ENCODE measurements at regions not wholly inside any gene's neighbourhood (a gene's known extent, or its start where the extent isn't known, plus 50 kb on each side); places are given as distances from the start of the nearest gene placed in this dataset.

DNA sequence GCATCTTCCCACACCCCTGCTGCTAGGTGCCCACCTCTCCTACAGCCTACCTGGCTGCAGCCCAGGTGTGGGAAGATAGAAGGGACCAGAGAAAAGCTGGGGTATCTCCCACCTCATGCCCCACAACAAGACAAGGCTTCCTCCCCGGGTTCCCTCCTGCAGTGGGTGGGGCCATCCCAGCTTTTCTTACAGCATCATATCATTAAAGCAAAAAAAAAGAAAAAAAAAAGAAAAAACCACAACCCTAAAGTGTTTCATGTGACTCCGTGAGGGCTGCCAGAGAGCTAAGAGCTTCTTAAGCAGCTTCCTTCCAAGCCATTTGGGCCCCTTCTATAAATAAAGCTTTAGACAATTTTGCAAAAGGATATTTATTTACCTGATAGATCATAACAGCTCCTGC is 455.4 kb upstream of the TSHZ3 start:
- TF ChIP-seq POLR2A (IDR thresholded peaks at IDR 0.05; ENCODE audit: control extremely low read depth in 1 of 2, low read depth in 2 of 2, low read length in 2 of 2): no peak
- TF ChIP-seq GABPA (IDR thresholded peaks at IDR 0.05; ENCODE audit: borderline replicate concordance, insufficient read depth, low read length): no peak
- TF ChIP-seq, protein P1, sequence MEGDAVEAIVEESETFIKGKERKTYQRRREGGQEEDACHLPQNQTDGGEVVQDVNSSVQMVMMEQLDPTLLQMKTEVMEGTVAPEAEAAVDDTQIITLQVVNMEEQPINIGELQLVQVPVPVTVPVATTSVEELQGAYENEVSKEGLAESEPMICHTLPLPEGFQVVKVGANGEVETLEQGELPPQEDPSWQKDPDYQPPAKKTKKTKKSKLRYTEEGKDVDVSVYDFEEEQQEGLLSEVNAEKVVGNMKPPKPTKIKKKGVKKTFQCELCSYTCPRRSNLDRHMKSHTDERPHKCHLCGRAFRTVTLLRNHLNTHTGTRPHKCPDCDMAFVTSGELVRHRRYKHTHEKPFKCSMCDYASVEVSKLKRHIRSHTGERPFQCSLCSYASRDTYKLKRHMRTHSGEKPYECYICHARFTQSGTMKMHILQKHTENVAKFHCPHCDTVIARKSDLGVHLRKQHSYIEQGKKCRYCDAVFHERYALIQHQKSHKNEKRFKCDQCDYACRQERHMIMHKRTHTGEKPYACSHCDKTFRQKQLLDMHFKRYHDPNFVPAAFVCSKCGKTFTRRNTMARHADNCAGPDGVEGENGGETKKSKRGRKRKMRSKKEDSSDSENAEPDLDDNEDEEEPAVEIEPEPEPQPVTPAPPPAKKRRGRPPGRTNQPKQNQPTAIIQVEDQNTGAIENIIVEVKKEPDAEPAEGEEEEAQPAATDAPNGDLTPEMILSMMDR (IDR thresholded peaks at IDR 0.05; ENCODE audit: control extremely low read depth in 1 of 3, insufficient read depth in 1 of 3, low read depth in 1 of 3, low read length in 3 of 3): no peak
- TF ChIP-seq, protein P2, sequence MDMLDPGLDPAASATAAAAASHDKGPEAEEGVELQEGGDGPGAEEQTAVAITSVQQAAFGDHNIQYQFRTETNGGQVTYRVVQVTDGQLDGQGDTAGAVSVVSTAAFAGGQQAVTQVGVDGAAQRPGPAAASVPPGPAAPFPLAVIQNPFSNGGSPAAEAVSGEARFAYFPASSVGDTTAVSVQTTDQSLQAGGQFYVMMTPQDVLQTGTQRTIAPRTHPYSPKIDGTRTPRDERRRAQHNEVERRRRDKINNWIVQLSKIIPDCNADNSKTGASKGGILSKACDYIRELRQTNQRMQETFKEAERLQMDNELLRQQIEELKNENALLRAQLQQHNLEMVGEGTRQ (IDR thresholded peaks at IDR 0.05; ENCODE audit: low read length): no peak
- no peak for TF ChIP-seq ZNF274 (IDR thresholded peaks at IDR 0.05; ENCODE audit: borderline replicate concordance, extremely low read depth, low read length)
